GM21528 (cell line): ENCODE measurements at regions not wholly inside any gene's neighbourhood (a gene's known extent, or its start where the extent isn't known, plus 50 kb on each side); places are given as distances from the start of the nearest gene placed in this dataset.

ENCODE experiments used
- ATAC-seq: cut with Tn5 transposase; IDR thresholded peaks from one replicate; pipeline ENCODE4 v1.9.1; 2021; ENCODE audit warnings: mild to moderate bottlenecking, moderate library complexity; ENCODE audit not compliant: unreplicated experiment, low FRiP score

DNA sequence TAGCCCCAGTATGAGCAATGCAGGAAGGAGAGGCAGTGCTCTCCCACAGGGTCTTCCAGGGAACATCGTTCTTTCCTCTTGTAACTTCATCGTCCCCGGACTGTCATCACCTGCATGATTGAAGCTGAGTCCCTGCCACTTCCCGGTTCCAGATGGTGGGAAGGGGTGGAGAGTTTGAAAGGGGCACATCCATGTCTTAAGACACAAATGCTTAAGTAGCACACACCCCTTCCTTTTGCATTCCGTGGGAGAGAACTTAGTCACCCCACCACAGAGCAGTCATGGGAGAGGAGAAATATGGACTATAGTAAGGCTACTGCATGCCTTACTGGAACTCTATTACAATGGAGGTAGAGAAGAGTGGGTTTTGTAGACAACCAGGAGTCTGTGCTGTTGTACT lies 165.3 kb upstream of the GAS1 start:
- no peak for ATAC-seq

DNA sequence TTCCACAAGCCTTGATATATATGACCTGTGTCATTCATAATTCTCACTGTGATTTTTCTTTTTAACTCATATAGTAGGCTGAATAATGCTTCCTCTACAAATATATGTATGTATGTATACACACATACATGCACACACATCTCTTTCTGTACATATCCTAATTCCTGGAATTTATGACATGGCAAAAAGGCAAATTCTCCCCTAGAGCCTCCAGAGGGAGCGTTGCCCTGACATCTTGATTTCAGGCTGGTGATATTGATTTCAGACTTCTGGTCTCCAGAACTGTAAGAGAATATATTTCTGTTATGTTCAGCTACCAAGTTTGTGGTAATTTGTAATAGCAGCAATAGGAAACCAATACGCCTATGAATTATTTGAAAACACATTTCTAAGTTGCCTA lies 166.6 kb upstream of the GAS1 start:
- ATAC-seq, result no peak

DNA sequence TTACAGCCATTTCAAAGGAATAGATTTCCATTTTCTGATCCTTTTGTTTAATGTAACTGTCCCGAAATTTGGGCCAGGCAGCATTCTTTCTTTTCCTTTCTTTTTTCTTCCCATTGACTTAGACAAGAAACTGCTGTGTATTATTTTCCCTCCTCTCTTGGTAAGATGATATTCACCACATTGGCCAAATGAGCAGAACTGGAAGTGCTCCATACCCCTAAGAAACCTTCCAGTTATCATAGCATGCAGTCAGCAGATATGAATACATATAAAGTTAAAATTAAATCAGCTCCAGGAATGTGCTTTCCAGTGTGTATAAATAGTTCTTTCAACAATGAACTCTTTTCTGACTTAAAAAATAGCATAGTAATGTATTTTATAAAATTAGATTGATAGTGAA lies 168.5 kb upstream of the GAS1 start:
- no peak for ATAC-seq

DNA sequence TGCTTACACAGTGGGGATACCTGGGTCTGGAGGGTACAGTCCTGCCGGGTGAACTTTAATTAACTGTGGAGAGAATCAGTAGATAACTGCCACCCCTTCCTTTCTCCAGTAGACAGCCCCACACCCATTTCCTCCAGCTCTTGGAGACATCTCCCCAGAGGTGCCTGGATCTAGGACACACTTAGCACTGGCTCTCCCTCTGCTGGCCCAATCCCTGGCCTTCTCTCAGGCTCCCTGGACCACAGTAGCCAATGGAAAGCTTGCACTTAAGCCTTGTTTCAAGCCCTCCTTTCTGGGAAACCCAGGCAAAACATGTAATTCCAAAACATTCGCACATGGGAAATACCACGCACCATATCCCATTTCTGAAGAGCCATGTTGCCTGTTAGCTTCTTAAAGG lies 169.2 kb upstream of the GAS1 start:
- ATAC-seq, result no peak

DNA sequence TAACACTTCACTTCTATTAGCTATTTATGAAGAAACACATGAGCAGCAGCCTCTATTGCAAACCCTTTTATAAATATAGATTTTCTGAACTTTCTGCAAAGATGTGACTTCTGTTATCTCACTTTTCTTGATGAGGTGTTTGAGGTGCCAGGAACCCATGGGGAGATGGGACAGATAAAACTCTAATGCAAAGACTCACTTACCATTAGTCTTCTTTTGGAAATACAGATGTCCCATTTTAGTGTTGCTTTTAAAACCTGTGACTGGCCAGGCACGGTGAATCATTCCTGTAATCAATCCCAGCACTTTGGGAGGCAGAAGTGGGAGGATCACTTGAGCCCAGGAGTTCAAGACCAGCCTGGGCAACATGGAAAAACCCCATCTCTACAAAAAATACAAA lies 171.3 kb upstream of the GAS1 start:
- ATAC-seq, result no peak

DNA sequence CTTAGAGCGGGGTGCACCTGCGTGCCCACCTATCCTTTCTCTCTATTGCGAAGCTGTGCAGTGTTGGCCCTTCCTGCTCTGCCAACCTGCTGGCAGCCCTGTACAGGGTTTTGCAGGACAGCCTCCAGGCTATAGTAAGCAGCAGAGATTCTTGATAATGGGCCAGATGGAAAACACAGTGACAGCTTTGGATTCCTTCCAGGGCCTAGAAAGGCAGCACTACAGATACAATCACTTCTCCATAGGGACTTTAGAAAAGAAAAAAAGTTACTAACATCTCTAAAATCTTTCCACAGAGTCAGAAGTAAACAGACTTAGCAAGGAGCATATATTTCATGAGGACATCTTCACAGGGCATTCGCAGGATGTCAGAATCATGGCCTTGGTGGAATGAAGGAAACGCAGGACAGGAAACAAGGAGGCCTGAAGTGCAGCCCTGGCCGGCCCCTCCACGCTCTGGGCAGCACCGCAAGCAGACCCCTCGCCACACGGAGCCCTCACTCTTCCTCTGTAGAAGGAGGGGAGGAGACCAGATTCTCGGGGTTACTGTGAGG lies 172.1 kb upstream of the GAS1 start:
- no peak for ATAC-seq

DNA sequence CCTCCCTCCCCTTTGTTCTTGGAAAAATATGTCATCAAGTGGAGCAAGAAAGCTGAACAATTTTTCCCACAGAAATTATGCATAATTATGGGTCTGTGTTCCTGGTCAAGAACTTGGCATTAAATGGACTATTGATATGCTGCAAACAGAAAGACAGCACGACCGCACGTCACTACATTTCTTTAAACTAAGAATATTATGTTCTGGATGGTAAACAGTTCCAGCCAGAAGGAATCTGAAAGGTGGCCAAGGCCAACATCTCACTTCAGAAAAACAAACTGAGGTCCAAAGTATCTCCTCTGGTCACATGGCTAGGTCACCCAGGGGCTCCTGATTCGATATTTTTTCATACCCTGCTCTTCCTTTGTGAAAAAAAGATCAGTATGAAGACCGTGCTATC lies 173.3 kb upstream of the GAS1 start:
- ATAC-seq, result no peak

DNA sequence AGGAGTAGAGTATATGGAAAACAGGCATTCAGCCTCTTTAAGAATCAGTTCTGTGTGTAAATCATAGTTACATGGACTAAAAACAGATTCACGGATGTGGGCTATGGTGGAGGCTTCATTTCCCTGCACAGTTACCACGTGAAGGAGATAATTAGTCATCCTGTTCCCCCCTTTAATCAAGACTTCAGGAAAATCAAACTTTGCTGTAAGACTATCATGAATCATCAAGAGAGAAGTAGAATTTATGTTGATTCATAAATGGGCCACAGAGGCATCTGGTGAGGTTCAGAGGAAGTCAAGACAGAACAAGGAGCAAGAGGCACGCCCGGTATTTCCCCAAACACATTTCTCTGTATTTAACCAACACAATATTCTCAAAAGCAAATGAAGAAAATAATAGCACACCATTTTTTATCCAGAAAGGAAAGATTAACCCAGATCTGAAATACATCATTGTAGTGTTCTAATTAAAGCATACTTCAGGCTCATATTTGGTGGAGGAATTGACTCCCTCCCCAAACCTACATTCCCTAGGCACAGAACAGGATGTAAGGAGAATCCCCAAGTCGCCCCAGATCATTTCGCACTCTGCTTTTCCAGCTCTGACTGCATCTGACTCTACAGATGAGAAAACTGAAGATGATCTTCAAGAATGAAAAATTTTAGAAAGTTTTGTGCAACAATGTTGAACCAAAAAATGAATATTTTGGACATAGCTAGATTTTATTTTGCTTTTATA lies 175.8 kb upstream of the GAS1 start:
- ATAC-seq, result no peak

DNA sequence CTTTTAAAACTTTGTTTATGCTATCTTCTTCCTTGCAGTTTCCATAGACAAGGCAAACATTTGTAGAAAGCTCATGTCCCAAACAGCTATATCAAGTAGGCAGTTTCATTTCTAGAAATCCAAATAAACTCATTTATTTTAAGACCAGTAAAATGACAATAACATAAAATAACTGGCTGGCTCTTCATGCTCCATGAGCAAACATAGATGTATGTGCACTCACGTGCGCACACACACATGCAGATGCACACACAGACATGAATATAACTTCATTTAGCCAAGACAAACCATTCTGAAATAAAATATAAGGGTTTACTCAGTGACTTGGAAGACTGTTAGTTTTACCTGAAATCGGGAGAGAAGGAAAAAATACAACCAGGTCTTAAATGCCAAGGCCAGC lies 176.5 kb upstream of the GAS1 start:
- no peak for ATAC-seq

DNA sequence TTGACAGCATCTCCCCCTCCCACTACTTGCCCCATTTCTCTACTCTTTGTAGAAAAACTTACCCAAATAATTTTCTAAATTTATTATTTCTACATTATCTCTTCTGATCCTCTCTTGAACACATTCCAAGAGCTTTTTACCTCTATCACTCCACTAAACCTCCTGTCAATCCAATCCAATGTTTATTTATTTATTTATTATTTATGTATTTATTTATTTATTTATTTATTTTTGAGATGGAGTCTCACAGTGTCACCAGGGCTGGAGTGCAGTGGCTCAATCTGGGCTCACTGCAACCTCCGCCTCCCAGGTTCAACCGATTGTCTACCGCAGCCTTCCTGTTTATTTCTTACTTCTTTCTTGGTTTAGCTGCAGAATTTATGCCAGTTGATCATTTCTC lies 178.5 kb upstream of the GAS1 start:
- no peak for ATAC-seq

DNA sequence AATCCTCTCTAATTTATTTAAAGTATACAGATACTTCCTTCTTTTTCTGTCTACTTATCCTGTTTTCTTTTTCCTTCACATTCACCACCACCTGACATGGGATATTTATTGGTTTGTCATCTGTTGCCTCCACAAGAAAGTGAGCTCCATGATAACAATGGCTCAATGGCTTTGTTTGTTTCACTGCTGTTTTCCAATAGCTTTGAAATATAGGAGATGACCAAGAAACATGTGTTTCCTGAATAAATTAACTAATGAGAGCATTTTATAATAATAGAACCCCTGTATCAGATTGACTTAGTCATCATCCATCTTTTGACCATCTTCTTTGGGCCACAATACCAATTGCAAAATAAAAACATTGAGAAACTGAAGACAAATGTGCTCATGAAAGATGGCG lies 180.2 kb upstream of the GAS1 start:
- ATAC-seq, result no peak

DNA sequence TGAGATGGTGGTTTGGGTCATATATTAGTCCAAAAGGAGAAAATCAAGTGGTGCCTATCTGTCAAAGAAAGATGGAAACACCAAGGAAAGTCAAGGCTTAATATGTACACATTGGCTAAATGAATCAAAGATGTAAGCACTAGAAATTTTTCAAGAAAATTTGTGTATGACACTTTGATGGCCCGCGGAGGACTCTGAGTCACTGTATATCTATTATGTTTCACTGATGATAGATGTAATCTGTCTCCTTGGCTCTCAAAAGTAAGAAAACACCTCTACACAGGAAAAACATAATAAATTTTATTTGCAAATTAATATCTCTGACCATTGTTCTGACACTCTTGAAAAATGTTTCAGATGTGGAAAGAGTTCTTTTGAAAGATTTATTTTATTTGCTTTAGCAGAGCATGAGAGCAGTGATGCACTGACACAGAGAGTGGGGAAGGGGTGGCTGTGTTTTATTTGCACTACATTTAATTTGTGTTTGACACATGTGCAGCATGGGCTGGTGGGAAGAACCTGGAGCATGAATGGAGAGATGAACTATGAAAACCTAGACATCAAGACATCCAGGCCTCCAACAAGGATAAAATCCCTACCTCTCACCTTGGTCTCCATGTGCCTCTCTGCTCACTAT lies 180.8 kb upstream of the GAS1 start:
- no peak for ATAC-seq

DNA sequence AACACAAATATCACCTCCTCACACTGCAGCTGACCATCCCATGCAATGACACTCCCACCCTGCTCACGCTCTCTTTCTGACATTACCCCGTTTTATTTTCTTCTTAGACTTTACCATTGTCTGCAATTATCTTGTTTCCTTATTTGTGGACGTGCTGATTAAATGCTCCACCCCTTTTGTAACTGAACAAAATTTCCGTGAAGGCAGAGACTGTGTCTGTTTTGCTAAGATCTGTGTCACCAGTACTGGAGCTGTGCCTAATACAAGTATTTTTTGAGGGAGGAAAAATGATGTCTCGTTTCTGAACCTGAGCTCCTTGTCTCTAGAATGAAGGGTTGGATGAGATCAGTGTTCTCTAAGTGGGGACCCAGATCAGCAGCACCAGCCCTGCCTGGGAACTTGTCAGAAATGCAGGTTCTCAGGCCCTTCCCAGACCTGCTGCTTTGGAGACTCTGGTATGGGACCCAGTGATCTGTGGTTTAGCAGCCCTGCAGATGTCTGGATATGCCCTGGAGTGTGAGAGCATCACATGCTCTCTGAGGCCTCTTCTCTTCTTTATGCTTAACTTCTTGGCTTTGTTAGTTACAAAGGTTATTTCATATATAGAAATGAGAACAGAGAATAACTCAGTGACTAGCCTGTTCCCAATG lies 181.7 kb upstream of the GAS1 start:
- ATAC-seq, result no peak

DNA sequence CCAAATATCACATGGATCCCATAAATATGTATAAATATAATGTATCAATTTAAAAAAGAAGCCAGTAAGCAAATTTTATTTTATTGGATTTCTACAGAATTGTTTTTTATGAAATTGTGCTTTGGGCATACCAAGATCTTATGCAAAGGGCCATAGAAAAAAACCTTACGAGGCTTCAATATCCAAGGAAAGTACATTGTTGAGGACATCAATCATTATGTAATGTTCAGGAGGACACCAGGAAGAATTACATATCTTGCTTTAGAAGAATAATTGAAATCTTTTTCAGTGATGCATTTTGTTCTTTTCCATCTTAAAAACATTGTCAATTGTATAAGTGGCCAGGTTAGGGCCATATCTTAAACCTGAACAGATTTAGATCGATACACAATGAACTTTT lies 187.8 kb upstream of the GAS1 start:
- ATAC-seq, result no peak

DNA sequence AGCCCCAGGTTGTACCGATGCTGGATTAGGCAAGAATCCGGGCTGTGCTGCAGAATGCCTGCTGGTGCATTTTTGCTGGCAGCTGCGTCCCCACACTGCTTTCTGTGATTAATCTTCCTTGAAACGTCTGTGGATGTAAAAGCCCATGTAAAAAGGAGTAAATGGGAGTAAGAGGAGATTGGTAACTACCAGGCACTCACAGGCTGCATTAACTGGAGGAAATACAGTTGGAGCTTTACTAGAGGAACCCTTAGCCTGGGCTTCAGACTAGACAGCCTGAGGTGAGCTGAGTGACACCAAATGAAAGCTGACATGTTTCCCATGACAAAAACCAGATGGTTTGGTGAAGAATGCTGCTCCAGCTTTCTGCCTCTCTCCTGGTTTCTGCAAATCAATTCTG lies 190.4 kb upstream of the GAS1 start:
- ATAC-seq, result no peak

DNA sequence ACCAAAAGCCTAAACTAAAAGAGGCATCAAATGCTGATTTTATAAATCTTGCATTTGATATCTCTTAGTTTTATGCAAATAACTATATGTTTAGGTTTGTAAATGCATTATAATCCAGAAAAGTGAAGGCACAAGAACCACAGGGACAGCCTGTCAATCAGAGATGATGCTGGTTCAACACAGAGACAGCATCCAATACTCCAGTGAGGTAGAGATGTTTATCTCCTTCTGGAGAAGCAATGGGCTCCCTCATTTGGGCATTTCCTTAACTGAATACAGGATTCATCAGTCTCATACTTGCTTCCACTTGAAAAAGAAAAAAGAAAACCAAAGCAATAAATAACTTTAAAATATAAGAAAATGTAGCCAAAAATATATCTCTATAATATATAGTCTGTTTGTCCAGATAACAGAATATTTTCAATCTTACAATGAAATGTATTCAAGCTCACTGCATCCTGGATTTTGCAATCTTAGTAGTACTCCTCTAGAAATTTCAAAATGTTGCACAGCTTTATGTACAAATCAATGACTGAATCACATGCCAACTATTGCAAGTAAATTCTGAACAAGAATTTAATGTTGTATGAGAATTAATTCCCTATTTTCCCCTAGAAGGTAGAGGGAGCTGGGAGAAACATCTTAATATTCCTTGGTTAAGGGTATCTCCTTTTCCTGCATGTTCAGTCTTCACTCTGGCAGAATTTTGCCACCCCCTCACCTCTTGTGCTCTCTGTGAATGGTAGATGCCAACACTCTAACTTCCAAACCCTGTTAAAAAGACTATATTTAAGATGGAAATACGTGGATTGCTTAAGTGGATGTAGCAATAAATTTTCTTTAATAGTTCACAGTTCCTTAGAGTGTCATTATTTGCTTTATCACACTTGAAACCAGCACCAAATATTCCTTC lies 191.1 kb upstream of the GAS1 start:
- ATAC-seq, result no peak

DNA sequence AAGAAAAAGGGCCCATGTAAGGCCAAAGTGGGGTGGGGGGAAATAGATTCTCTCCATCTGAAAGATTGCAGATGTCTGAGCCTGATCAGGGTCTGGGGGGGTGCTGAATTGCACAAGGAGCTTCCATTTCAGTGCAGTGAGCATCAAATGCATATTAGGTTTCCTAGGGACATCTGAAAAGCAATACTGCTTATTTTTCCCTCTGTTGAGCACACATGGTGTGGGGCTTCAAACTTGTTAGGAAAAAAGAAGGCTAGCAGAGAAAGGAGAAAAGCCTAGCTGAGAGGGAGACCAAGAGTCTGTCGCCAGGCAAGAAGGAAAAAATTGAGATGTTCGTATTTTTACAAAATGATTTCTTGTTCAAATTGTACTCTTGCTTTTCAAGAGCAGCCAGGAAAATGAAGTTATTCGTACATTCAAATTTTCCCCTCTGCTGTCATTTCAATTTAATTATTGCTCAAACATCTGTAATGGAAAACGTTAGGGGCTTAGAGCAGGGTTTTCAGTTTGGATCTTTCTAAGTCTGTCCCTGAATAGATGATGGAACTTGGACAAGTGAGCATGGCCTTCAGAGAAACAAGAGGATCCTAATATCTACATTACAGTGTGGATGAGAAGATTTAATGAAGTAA lies 191.9 kb upstream of the GAS1 start:
- no peak for ATAC-seq

DNA sequence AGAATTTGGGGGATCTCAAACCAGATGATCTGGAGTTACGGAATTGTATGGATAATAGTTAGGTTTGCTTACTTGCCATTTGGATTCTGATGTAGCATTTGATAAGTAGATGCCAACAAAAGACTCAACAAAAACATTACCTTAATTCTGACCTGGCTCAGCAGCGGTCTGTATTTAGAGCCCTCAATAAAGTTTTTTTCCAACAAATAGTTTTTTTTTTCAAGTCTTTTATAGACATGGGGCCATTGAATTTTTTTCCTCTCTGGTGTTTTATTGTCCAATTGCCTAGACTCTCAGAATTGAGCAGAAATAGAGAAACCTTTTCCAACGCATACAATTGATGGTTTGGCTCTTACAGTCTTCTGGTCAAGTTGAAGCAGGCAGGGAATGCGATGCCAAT lies 192.8 kb upstream of the GAS1 start:
- no peak for ATAC-seq

DNA sequence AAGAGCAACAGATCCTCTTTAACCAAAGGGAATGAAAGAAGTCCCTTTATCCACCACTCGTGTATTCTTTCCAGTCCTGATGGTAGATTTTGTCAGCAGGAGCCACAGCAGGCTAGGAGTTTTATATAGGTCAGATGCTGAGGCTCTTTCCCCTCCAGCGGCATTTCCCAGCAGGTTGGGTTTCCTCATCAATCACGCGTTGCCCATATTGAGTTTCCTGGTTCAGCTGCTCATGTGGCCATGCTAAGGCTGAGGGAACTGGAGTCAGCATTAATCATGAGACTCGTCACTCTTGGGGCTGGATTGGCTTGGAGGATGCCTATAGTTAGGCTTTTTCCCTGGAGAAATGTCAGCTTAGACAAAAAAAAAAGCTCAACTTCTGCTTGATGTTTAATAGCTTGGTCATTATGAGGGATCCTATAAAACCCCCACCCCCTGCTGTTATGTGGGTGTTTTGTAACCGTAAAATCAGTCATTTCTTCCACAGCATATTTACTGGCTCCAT lies 193.4 kb upstream of the GAS1 start:
- no peak for ATAC-seq

DNA sequence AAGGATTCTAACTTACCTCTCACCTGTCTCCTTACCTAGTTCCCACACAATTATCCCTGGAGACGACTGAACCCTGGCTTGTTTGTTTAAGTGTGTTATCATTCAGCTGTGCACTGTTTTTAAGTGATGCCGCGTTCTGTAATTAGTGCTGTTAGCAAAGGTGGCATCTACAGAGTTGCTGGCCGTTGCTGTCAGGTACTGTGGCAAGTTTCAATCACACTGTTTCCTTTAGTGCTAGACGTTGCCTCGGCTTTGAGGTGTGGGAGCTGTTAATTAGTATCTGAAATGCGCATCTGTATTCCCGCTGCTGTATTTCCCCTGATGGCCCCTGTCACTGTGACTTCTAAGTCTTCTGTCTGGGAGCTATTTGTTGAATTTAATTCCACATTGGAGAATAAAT lies 193.8 kb upstream of the GAS1 start:
- ATAC-seq, result no peak
